ENCODE measurements at regions not wholly inside any gene's neighbourhood (a gene's known extent, or its start where the extent isn't known, plus 50 kb on each side); places are given as distances from the start of the nearest gene placed in this dataset.

DNA sequence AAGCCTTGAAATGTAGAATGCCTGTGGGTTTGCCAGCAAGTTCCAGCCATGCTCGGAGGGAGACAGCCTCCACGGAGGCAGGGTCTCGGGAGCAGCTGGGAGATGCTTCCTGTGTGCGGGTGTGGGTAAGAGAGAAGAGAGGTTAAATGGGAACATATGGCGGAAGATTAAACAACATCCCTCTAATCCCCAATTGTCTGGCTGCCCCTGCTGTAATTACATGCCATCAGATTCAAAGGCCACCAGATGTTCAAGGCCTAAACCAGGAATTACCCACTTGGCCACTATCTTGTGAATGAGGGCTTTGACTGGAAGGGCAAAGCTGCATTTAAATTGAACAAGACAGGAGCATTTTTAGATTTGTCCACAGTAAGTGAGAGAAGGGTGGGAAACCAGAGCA lies 81.4 kb upstream of the BACE2 start:
- H3K27me3 ChIP-seq (replicated peaks; ENCODE audit: control insufficient read depth, insufficient read depth, low read length), result no peaks in the 10 kb centered on the region

DNA sequence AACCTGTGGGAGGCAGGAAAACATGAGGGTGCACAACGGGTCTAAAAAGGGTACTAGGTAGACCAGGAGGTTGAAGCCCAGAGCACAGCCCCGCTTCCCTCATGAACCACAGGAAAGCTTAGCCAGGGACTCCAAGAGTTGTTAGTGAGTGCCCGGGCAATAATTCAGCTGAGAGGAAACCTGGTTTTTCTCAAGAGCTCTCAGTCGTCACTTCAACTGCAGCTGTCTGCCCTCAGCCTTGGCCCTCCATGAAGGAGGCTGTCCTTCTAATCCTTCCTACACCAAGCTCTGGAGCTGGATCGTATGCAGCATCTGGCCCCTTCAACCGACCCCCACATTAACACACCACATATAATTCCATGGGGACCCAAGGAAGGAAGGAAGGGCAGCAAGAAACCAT lies 77.0 kb upstream of the BACE2 start:
- Histone ChIP-seq H3K9me3 (ENCODE audit: control insufficient read depth, low read length) (no peaks in the 10 kb centered on the region), H3K9ac (ENCODE audit: low read length) (no peak overlapping the region), H3K4me3 (ENCODE audit: low read length) (no peak overlapping the region), H3K27me3 (replicated peaks; ENCODE audit: control insufficient read depth, insufficient read depth, low read length) (peaks cover 8% of the 10 kb centered on the region), H3K4me1 (ENCODE audit: control insufficient read depth, insufficient read depth, low read length) (no peaks in the 10 kb centered on the region), H3K36me3 (ENCODE audit: control insufficient read depth, insufficient read depth, low read length, severe bottlenecking) (no peaks in the 10 kb centered on the region)
- no peak for DNase-seq (ENCODE audit: low read depth)

More for the DNA sequence above, 81.4 kb upstream of the BACE2 start:
- no peaks in the 10 kb centered on the region for H3K4me1 ChIP-seq (ENCODE audit: control insufficient read depth, insufficient read depth, low read length)
- no peaks in the 10 kb centered on the region for H3K36me3 ChIP-seq (ENCODE audit: control insufficient read depth, insufficient read depth, low read length, severe bottlenecking)
- H3K4me3 ChIP-seq (ENCODE audit: low read length), result no peak overlapping the region
- H3K9ac ChIP-seq (ENCODE audit: low read length), result no peak overlapping the region
- no peaks in the 10 kb centered on the region for H3K9me3 ChIP-seq (ENCODE audit: control insufficient read depth, low read length)
- no peak for DNase-seq (ENCODE audit: low read depth)

DNA sequence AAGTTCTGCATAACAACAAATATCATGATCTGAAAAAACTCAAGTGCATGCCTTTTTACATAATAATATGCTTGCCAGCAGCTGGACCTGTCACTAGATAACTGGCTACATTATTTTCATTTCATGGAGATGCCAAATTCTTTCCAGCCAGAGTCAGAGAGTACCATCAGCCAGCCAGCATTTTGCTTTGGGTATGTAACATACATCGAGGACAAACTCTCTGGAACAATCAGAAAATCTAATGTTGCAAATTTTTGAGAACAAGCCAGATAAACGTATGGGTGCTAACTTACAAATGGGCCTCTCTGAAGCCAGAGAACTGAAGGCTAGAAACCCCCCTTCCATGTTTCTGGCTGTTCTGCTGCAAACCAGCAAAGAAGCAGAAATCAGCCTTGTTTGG lies 76.3 kb upstream of the BACE2 start:
- peak; percentile 36 for DNase-seq (ENCODE audit: low read depth)
- peaks cover 11% of the 10 kb centered on the region for H3K27me3 ChIP-seq (replicated peaks; ENCODE audit: control insufficient read depth, insufficient read depth, low read length)
- H3K36me3 ChIP-seq (ENCODE audit: control insufficient read depth, insufficient read depth, low read length, severe bottlenecking), result no peaks in the 10 kb centered on the region
- H3K4me1 ChIP-seq (ENCODE audit: control insufficient read depth, insufficient read depth, low read length), result no peaks in the 10 kb centered on the region
- no peak overlapping the region for H3K9ac ChIP-seq (ENCODE audit: low read length)
- no peaks in the 10 kb centered on the region for H3K9me3 ChIP-seq (ENCODE audit: control insufficient read depth, low read length)
- no peak overlapping the region for H3K4me3 ChIP-seq (ENCODE audit: low read length)

DNA sequence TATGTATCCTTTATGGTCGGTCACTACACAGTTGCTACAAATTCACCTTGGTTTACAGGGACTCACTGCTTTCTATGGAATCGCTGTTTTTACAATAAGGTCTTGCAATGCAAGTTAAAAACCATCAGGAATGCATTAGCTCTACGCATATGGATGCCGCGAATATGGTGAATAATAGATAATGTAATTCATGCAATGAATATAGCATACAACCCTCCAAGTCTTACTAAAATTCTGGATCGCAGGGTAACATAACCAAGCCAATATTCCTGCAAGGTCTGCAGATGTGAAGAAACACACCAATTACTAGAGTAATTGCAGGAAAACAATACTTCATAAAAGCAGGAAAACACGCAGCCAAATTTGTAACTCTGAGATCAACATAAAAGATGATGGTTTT lies 75.6 kb upstream of the BACE2 start:
- Histone ChIP-seq H3K4me3 (ENCODE audit: low read length) (no peak overlapping the region), H3K27me3 (replicated peaks; ENCODE audit: control insufficient read depth, insufficient read depth, low read length) (peaks cover 18% of the 10 kb centered on the region), H3K36me3 (ENCODE audit: control insufficient read depth, insufficient read depth, low read length, severe bottlenecking) (no peaks in the 10 kb centered on the region), H3K4me1 (ENCODE audit: control insufficient read depth, insufficient read depth, low read length) (no peaks in the 10 kb centered on the region), H3K9me3 (ENCODE audit: control insufficient read depth, low read length) (no peaks in the 10 kb centered on the region), H3K9ac (ENCODE audit: low read length) (no peak overlapping the region)
- no peak for DNase-seq (ENCODE audit: low read depth)

DNA sequence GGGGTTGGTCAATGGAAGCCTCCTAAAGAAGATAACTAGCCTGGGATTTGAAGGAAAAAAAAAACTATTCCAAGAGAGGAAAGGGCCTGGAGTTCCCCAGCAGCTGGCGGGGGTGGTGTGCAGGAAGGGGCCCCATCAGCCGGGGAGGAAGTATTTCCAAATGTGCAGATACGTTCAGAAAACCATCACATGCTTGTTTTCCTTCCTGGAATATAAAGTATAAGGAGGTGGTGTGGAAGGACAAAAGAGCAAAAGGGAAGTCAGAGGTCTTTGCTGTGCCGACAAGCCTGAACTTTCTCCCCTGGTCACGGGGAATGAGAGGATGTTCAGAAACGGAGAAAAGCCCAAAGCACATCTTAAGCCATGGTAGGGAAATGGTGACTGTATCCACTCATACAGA lies 72.0 kb upstream of the BACE2 start:
- no peaks in the 10 kb centered on the region for H3K9me3 ChIP-seq (ENCODE audit: control insufficient read depth, low read length)
- no peak overlapping the region for H3K9ac ChIP-seq (ENCODE audit: low read length)
- peaks cover 20% of the 10 kb centered on the region for H3K27me3 ChIP-seq (replicated peaks; ENCODE audit: control insufficient read depth, insufficient read depth, low read length)
- H3K4me1 ChIP-seq (ENCODE audit: control insufficient read depth, insufficient read depth, low read length), result no peaks in the 10 kb centered on the region
- no peaks in the 10 kb centered on the region for H3K36me3 ChIP-seq (ENCODE audit: control insufficient read depth, insufficient read depth, low read length, severe bottlenecking)
- H3K4me3 ChIP-seq (ENCODE audit: low read length), result no peak overlapping the region
- no peak for DNase-seq (ENCODE audit: low read depth)

DNA sequence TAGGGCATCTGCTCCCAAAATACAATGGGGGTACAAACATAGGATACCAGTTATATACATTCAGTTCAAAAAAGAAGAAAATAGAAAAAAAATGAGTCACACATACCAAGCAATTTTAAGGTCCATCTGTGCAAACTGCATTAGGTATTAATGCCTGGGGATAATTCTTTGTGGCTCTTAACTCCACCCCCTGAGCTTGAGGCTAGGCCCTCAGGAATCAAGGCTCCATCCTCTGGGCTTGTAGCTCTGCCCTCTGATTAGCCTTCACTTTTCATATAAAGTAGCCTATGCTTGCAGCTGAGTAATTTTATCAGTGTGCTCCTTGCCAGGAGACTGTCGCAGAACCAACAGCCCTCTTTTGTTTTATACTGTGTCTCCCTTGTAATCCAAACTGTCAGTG lies 69.9 kb upstream of the BACE2 start:
- H3K36me3 ChIP-seq (ENCODE audit: control insufficient read depth, insufficient read depth, low read length, severe bottlenecking), result no peaks in the 10 kb centered on the region
- H3K4me3 ChIP-seq (ENCODE audit: low read length), result no peak overlapping the region
- H3K9ac ChIP-seq (ENCODE audit: low read length), result no peak overlapping the region
- H3K27me3 ChIP-seq (replicated peaks; ENCODE audit: control insufficient read depth, insufficient read depth, low read length), result peaks cover 25% of the 10 kb centered on the region
- no peaks in the 10 kb centered on the region for H3K9me3 ChIP-seq (ENCODE audit: control insufficient read depth, low read length)
- no peaks in the 10 kb centered on the region for H3K4me1 ChIP-seq (ENCODE audit: control insufficient read depth, insufficient read depth, low read length)
- DNase-seq (ENCODE audit: low read depth), result no peak

DNA sequence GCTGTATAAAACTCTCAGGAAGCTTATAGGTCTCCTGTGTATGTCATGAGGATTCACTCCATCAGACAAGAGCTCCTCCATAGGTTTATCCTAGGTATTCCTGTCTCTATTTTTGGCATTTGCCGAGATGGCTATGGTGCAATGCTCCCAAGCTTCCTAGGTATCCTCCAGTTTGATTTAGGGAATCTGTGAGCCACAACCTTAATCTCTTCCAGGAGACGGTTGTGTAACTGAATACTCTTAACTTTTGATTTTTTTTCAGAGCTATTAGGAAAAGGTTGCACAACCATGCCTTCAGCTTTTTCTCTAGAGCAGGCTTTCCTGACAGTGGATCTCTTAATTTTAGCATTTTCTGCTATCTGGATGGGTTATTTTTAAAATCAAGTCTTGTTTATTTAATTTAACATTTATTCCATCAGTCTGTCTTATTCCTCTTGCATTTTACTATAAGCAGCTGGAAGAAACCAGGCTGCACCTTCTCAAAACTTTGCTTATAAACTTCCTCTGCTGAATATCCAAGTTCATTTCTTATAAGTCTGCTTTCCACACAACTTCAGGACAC lies 69.4 kb upstream of the BACE2 start:
- no peaks in the 10 kb centered on the region for H3K36me3 ChIP-seq (ENCODE audit: control insufficient read depth, insufficient read depth, low read length, severe bottlenecking)
- H3K4me1 ChIP-seq (ENCODE audit: control insufficient read depth, insufficient read depth, low read length), result no peaks in the 10 kb centered on the region
- H3K27me3 ChIP-seq (replicated peaks; ENCODE audit: control insufficient read depth, insufficient read depth, low read length), result peaks cover 25% of the 10 kb centered on the region
- peak; percentile 65 for DNase-seq (ENCODE audit: low read depth)
- H3K9me3 ChIP-seq (ENCODE audit: control insufficient read depth, low read length), result no peaks in the 10 kb centered on the region
- H3K4me3 ChIP-seq (ENCODE audit: low read length), result no peak overlapping the region
- no peak overlapping the region for H3K9ac ChIP-seq (ENCODE audit: low read length)

DNA sequence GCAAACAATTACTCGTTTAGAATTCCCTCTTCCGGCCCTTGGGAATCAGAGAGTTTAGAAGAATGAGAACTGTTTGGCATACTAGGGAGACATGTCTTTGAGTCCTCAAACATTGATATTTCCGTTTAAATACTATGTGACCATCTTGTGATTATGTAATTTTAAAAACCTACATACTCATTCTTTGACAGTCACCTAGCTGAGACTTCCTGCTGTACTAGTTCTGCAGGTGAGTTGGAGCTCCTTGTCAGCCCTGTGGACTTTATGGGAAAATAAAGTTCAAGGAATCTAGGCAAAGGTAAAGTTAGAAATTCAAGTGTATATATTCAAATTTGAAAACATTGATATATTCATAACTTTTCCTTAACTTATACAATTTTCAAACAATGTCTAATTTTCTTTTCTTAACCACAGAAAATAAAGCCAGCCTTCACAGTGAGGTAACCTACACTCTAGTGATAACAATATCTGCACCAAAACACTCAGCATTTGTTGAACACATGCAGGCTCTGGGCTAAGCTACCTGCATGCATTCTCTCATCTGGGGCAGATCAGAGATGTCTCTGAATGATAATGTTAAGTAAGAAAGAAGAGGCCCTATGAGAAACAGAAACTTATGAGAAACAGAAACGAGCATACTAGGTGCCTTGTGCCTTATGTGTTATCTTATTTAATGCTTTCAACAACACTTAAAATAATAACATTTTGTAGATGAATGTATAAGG lies 67.0 kb upstream of the BACE2 start:
- H3K4me3 ChIP-seq (ENCODE audit: low read length), result no peak overlapping the region
- DNase-seq (ENCODE audit: low read depth), result no peak
- H3K4me1 ChIP-seq (ENCODE audit: control insufficient read depth, insufficient read depth, low read length), result no peaks in the 10 kb centered on the region
- H3K9me3 ChIP-seq (ENCODE audit: control insufficient read depth, low read length), result no peaks in the 10 kb centered on the region
- H3K9ac ChIP-seq (ENCODE audit: low read length), result no peak overlapping the region
- no peaks in the 10 kb centered on the region for H3K36me3 ChIP-seq (ENCODE audit: control insufficient read depth, insufficient read depth, low read length, severe bottlenecking)
- H3K27me3 ChIP-seq (replicated peaks; ENCODE audit: control insufficient read depth, insufficient read depth, low read length), result peaks cover 31% of the 10 kb centered on the region

DNA sequence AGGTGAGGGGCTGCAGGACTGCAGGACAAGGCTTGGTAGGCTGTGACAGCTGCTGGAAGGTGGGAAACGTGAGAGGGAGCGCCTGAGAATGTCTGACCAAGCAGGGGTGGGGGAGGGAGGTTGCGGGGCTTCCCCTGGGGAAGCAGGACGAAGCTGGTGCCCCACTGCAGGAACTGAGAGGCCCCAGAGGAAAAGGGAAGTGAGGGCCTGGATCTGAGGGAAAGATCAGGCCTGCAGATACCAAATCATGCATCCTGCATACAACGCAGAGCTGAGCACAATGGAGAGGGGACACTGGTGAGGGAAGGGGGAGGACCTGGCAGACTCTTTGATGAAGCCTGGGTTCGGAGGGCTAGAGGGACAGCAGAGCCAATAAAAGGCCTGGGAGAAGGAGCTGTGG lies 65.7 kb upstream of the BACE2 start:
- H3K36me3 ChIP-seq (ENCODE audit: control insufficient read depth, insufficient read depth, low read length, severe bottlenecking), result no peaks in the 10 kb centered on the region
- H3K4me1 ChIP-seq (ENCODE audit: control insufficient read depth, insufficient read depth, low read length), result no peaks in the 10 kb centered on the region
- DNase-seq (ENCODE audit: low read depth), result no peak

DNA sequence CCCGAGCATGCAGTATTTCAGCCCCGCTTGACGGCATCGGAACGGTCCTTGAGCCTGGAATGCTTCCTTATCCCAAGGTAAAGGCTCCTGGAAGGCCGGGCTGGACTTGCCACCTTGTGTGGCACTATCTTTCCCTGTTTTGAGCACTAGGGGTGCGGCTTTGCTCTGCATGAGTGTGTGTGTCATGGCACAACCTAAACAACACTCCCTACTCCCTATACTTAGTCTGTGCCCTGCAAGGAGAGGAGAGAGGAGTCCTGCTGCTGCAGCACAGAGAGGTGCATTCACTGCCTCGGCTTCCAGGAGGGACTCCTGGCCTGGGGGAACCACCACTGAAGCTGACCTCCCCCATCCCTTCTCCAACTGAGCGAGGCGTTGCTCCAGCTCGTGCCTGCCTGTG lies 60.4 kb upstream of the BACE2 start:
- H3K4me1 ChIP-seq (ENCODE audit: control insufficient read depth, insufficient read depth, low read length), result no peaks in the 10 kb centered on the region
- no peak overlapping the region for H3K4me3 ChIP-seq (ENCODE audit: low read length)
- H3K27me3 ChIP-seq (replicated peaks; ENCODE audit: control insufficient read depth, insufficient read depth, low read length), result peaks cover 27% of the 10 kb centered on the region
- no peak overlapping the region for H3K9ac ChIP-seq (ENCODE audit: low read length)
- no peaks in the 10 kb centered on the region for H3K9me3 ChIP-seq (ENCODE audit: control insufficient read depth, low read length)
- no peaks in the 10 kb centered on the region for H3K36me3 ChIP-seq (ENCODE audit: control insufficient read depth, insufficient read depth, low read length, severe bottlenecking)
- DNase-seq (ENCODE audit: low read depth), result no peak

More for the DNA sequence above, 65.7 kb upstream of the BACE2 start:
- Histone ChIP-seq H3K9ac (ENCODE audit: low read length) (no peak overlapping the region), H3K4me3 (ENCODE audit: low read length) (no peak overlapping the region), H3K9me3 (ENCODE audit: control insufficient read depth, low read length) (no peaks in the 10 kb centered on the region), H3K27me3 (replicated peaks; ENCODE audit: control insufficient read depth, insufficient read depth, low read length) (peaks cover 23% of the 10 kb centered on the region)

DNA sequence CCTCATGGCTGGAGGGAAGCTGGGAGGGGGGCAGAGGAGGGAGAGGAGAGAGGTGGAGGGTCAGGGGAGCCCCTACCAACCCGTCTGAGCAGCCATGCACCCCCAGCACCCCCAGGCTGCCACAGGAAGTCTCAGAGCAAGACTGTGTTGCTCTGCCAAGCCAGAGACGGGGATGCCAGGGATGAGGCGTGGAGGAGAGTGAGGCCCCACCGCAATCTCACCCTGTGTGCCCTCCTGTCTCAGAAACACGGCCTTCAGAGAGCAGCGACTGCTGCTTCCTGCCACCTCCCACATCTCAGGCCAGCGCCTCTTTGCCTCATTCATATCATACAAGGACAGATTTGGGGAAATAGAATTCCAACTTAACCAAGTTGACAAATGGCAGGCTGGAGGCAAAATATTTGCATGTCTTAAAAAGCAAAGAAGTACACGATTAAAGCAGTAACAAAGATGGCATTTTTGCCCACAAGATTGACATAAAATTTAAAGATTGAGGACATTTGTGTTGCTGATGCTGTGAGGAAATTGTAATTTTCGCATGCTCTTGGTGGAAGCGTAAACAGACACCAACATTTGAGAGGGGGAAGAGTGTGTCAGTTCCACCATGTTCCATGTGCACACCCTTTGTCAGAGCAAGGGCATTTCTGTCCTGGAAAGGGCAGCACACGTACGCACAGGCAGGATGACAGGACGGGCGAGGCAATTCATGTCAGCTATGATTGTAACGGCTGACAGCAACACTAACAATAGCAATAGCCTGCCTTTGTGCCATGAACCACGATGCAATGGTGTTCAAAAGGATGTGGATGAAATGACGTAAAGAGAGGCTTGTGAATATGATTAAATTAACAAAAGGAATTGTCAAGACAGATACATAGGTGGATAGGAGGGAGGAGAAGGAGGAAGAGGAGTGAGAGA lies 59.0 kb upstream of the BACE2 start:
- DNase-seq (ENCODE audit: low read depth), result no peak
- H3K4me3 ChIP-seq (ENCODE audit: low read length), result no peak overlapping the region

More for the DNA sequence above, 59.0 kb upstream of the BACE2 start:
- Histone ChIP-seq H3K9ac (ENCODE audit: low read length) (no peak overlapping the region), H3K9me3 (ENCODE audit: control insufficient read depth, low read length) (no peaks in the 10 kb centered on the region), H3K36me3 (ENCODE audit: control insufficient read depth, insufficient read depth, low read length, severe bottlenecking) (no peaks in the 10 kb centered on the region), H3K27me3 (replicated peaks; ENCODE audit: control insufficient read depth, insufficient read depth, low read length) (peaks cover 32% of the 10 kb centered on the region), H3K4me1 (ENCODE audit: control insufficient read depth, insufficient read depth, low read length) (no peaks in the 10 kb centered on the region)
